Memory B cell (primary cell): ENCODE measurements at regions not wholly inside any gene's neighbourhood (a gene's known extent, or its start where the extent isn't known, plus 50 kb on each side); places are given as distances from the start of the nearest gene placed in this dataset.

Experiments
- ATAC-seq: fragments of 150-1000 bp; cut with Tn5 transposase; 2 replicates; pipeline ENCODE4 v1.10.0; 2021; ENCODE audit warnings: low read depth, mild to moderate bottlenecking, moderate library complexity
- DNase-seq, 2 donors: peaks; one replicate each; pipeline ENCODE4 v3.0.0; 2022; ENCODE audit warnings: low spot score in 2 of 2
- H3K27ac Mint-ChIP-seq: one replicate; pipeline ENCODE4 v1.8.0; 2022; ENCODE audit warnings: mild to moderate bottlenecking, moderate library complexity, mixed read lengths
- H3K27me3 Mint-ChIP-seq: one replicate; pipeline ENCODE4 v1.8.0; 2022; ENCODE audit warnings: mixed read lengths
- H3K36me3 Mint-ChIP-seq: one replicate; pipeline ENCODE4 v1.8.0; 2022; ENCODE audit warnings: mild to moderate bottlenecking, mixed read lengths
- H3K4me1 Mint-ChIP-seq: one replicate; pipeline ENCODE4 v1.8.0; 2022; ENCODE audit warnings: mixed read lengths
- H3K4me3 Mint-ChIP-seq: one replicate; pipeline ENCODE4 v1.8.0; 2022; ENCODE audit warnings: mild to moderate bottlenecking, moderate library complexity, mixed read lengths
- H3K9me3 Mint-ChIP-seq: one replicate; pipeline ENCODE4 v1.8.0; 2022; ENCODE audit warnings: mixed read lengths

- peaks cover 10% of the 10 kb centered on the region for H3K9me3 Mint-ChIP-seq
- no peaks in the 10 kb centered on the region for H3K27me3 Mint-ChIP-seq
- no peak overlapping the region for H3K4me3 Mint-ChIP-seq
- DNase-seq (no peak), ATAC-seq (no peak)
- H3K4me1 Mint-ChIP-seq = no peaks in the 10 kb centered on the region
- H3K27ac Mint-ChIP-seq = no peak overlapping the region
- H3K36me3 Mint-ChIP-seq = no peaks in the 10 kb centered on the region
These were observed 451.6 kb upstream of the SALL3 start for GRCh38 chr18:78527984-78528383.

- no peaks in the 10 kb centered on the region for H3K36me3 Mint-ChIP-seq
- no peaks in the 10 kb centered on the region for H3K27me3 Mint-ChIP-seq
- H3K4me1 Mint-ChIP-seq = no peaks in the 10 kb centered on the region
- H3K27ac Mint-ChIP-seq = no peak overlapping the region
- no peak for DNase-seq
- no peak for ATAC-seq
- H3K4me3 Mint-ChIP-seq = no peak overlapping the region
- H3K9me3 Mint-ChIP-seq = peaks cover 10% of the 10 kb centered on the region
These were observed 451.0 kb upstream of the SALL3 start for GRCh38 chr18:78528411-78529258.

GRCh38 chr18:78531637-78532036, 448.0 kb upstream of the SALL3 start:
- H3K36me3 Mint-ChIP-seq = no peaks in the 10 kb centered on the region
- no peak overlapping the region for H3K27ac Mint-ChIP-seq
- no peak overlapping the region for H3K4me3 Mint-ChIP-seq
- ATAC-seq (no peak), DNase-seq (no peak)
- peaks cover 3% of the 10 kb centered on the region for H3K9me3 Mint-ChIP-seq
- H3K4me1 Mint-ChIP-seq = no peaks in the 10 kb centered on the region
- H3K27me3 Mint-ChIP-seq = no peaks in the 10 kb centered on the region

- Mint-ChIP-seq H3K36me3 (no peaks in the 10 kb centered on the region), H3K9me3 (no peaks in the 10 kb centered on the region), H3K27me3 (no peaks in the 10 kb centered on the region), H3K4me3 (no peak overlapping the region), H3K4me1 (no peaks in the 10 kb centered on the region), H3K27ac (no peak overlapping the region)
- ATAC-seq = no peak
- no peak for DNase-seq
These were observed 440.8 kb upstream of the SALL3 start for GRCh38 chr18:78538669-78539440.

GRCh38 chr18:78540636-78541529, 438.7 kb upstream of the SALL3 start:
- Mint-ChIP-seq H3K4me1 (no peaks in the 10 kb centered on the region), H3K4me3 (no peak overlapping the region), H3K27me3 (no peaks in the 10 kb centered on the region), H3K27ac (no peak overlapping the region), H3K9me3 (no peaks in the 10 kb centered on the region), H3K36me3 (no peaks in the 10 kb centered on the region)
- DNase-seq = no peak
- ATAC-seq = no peak

GRCh38 chr18:78542204-78542603, 437.4 kb upstream of the SALL3 start:
- Mint-ChIP-seq H3K36me3 (peaks cover 2% of the 10 kb centered on the region), H3K27me3 (peaks cover 2% of the 10 kb centered on the region), H3K9me3 (peaks cover 2% of the 10 kb centered on the region), H3K4me3 (no peak overlapping the region), H3K4me1 (no peaks in the 10 kb centered on the region), H3K27ac (no peak overlapping the region)
- ATAC-seq = no peak
- DNase-seq = no peak

GRCh38 chr18:78543201-78543725, 436.4 kb upstream of the SALL3 start:
- H3K4me1 Mint-ChIP-seq = no peaks in the 10 kb centered on the region
- H3K4me3 Mint-ChIP-seq = no peak overlapping the region
- peaks cover 2% of the 10 kb centered on the region for H3K36me3 Mint-ChIP-seq
- peaks cover 2% of the 10 kb centered on the region for H3K9me3 Mint-ChIP-seq
- peaks cover 2% of the 10 kb centered on the region for H3K27me3 Mint-ChIP-seq
- ATAC-seq = no peak
- no peak overlapping the region for H3K27ac Mint-ChIP-seq
- DNase-seq = no peak

GRCh38 chr18:78546281-78546680, 433.3 kb upstream of the SALL3 start:
- ATAC-seq = no peak
- H3K27ac Mint-ChIP-seq = no peak overlapping the region
- peaks cover 3% of the 10 kb centered on the region for H3K4me1 Mint-ChIP-seq
- DNase-seq = no peak
- no peak overlapping the region for H3K4me3 Mint-ChIP-seq
- peaks cover 13% of the 10 kb centered on the region for H3K27me3 Mint-ChIP-seq
- peaks cover 4% of the 10 kb centered on the region for H3K9me3 Mint-ChIP-seq
- H3K36me3 Mint-ChIP-seq = peaks cover 2% of the 10 kb centered on the region

GRCh38 chr18:78547817-78548216, 431.8 kb upstream of the SALL3 start:
- Mint-ChIP-seq H3K36me3 (peaks cover 2% of the 10 kb centered on the region), H3K9me3 (peaks cover 4% of the 10 kb centered on the region), H3K27me3 (peaks cover 13% of the 10 kb centered on the region), H3K4me3 (no peak overlapping the region), H3K4me1 (peaks cover 3% of the 10 kb centered on the region), H3K27ac (no peak overlapping the region)
- no peak for DNase-seq
- no peak for ATAC-seq

- ATAC-seq (no peak), DNase-seq (no peak)
- Mint-ChIP-seq H3K27ac (no peak overlapping the region), H3K4me1 (peaks cover 3% of the 10 kb centered on the region), H3K36me3 (peaks cover 2% of the 10 kb centered on the region), H3K9me3 (peaks cover 4% of the 10 kb centered on the region), H3K27me3 (peaks cover 13% of the 10 kb centered on the region), H3K4me3 (no peak overlapping the region)
These were observed 431.2 kb upstream of the SALL3 start for GRCh38 chr18:78548261-78549058.

- DNase-seq (no peak), ATAC-seq (no peak)
- no peak overlapping the region for H3K27ac Mint-ChIP-seq
- peaks cover 2% of the 10 kb centered on the region for H3K36me3 Mint-ChIP-seq
- H3K9me3 Mint-ChIP-seq = peaks cover 11% of the 10 kb centered on the region
- H3K4me3 Mint-ChIP-seq = no peak overlapping the region
- peaks cover 3% of the 10 kb centered on the region for H3K4me1 Mint-ChIP-seq
- peaks cover 13% of the 10 kb centered on the region for H3K27me3 Mint-ChIP-seq
These were observed 429.6 kb upstream of the SALL3 start for GRCh38 chr18:78549971-78550370.

- no peak overlapping the region for H3K27ac Mint-ChIP-seq
- ATAC-seq (no peak), DNase-seq (no peak)
- H3K4me1 Mint-ChIP-seq = no peaks in the 10 kb centered on the region
- no peaks in the 10 kb centered on the region for H3K27me3 Mint-ChIP-seq
- H3K4me3 Mint-ChIP-seq = no peak overlapping the region
- peaks cover 15% of the 10 kb centered on the region for H3K9me3 Mint-ChIP-seq
- no peaks in the 10 kb centered on the region for H3K36me3 Mint-ChIP-seq
These were observed 424.5 kb upstream of the SALL3 start for GRCh38 chr18:78554944-78555608.

- no peak for DNase-seq
- Mint-ChIP-seq H3K36me3 (no peaks in the 10 kb centered on the region), H3K27me3 (no peaks in the 10 kb centered on the region), H3K4me3 (no peak overlapping the region), H3K4me1 (no peaks in the 10 kb centered on the region), H3K9me3 (peaks cover 15% of the 10 kb centered on the region), H3K27ac (no peak overlapping the region)
- ATAC-seq = no peak
These were observed 422.2 kb upstream of the SALL3 start for GRCh38 chr18:78557371-78557770.
